ENCODE measurements at regions not wholly inside any gene's neighbourhood (a gene's known extent, or its start where the extent isn't known, plus 50 kb on each side); places are given as distances from the start of the nearest gene placed in this dataset.

GRCh38 chr2:195494451-195494850, 162.6 kb upstream of the SLC39A10 start:
- no peak for DNase-seq

GRCh38 chr2:195493416-195493815, 163.6 kb upstream of the SLC39A10 start:
- no peak for DNase-seq

- no peak for DNase-seq
Measured at GRCh38 chr2:195490319-195490718, 166.7 kb upstream of the SLC39A10 start.

GRCh38 chr2:195489101-195489500, 167.9 kb upstream of the SLC39A10 start:
- DNase-seq = no peak

- no peak for DNase-seq
Measured at GRCh38 chr2:195488567-195488966, 168.5 kb upstream of the SLC39A10 start.

GRCh38 chr2:195486987-195487644, 169.9 kb upstream of the SLC39A10 start:
- DNase-seq = no peak

- no peak for DNase-seq
Measured at GRCh38 chr2:195486520-195486919, 170.5 kb upstream of the SLC39A10 start.

GRCh38 chr2:195482010-195482409, 175.0 kb upstream of the SLC39A10 start:
- DNase-seq = no peak

GRCh38 chr2:195480121-195480520, 176.9 kb upstream of the SLC39A10 start:
- no peak for DNase-seq

GRCh38 chr2:195479407-195479806, 177.6 kb upstream of the SLC39A10 start:
- DNase-seq = no peak

- DNase-seq = no peak
Measured at GRCh38 chr2:195477996-195478382, 179.0 kb upstream of the SLC39A10 start.

GRCh38 chr2:195477248-195477995, 179.6 kb upstream of the SLC39A10 start:
- DNase-seq = no peak

- DNase-seq = no peak
Measured at GRCh38 chr2:195475336-195475735, 181.7 kb upstream of the SLC39A10 start.

- DNase-seq = no peak
Measured at GRCh38 chr2:195473862-195474261, 183.2 kb upstream of the SLC39A10 start.

- no peak for DNase-seq
Measured at GRCh38 chr2:195472501-195473234, 184.4 kb upstream of the SLC39A10 start.

- DNase-seq = no peak
Measured at GRCh38 chr2:195471807-195472206, 185.2 kb upstream of the SLC39A10 start.

- no peak for DNase-seq
Measured at GRCh38 chr2:195471163-195471562, 185.9 kb upstream of the SLC39A10 start.

GRCh38 chr2:195470622-195471021, 186.4 kb upstream of the SLC39A10 start:
- DNase-seq = no peak

- DNase-seq = no peak
Measured at GRCh38 chr2:195468771-195469170, 188.3 kb upstream of the SLC39A10 start.

- DNase-seq = no peak
Measured at GRCh38 chr2:195466427-195466826, 190.6 kb upstream of the SLC39A10 start.

GRCh38 chr2:195461010-195461409, 196.0 kb upstream of the SLC39A10 start:
- DNase-seq = no peak

GRCh38 chr2:195458936-195459335, 198.1 kb upstream of the SLC39A10 start:
- DNase-seq = no peak

- DNase-seq = no peak
Measured at GRCh38 chr2:195457873-195458272, 199.2 kb upstream of the SLC39A10 start.

- DNase-seq = no peak
Measured at GRCh38 chr2:195456771-195457170, 200.3 kb upstream of the SLC39A10 start.
